ENCODE measurements at regions not wholly inside any gene's neighbourhood (a gene's known extent, or its start where the extent isn't known, plus 50 kb on each side); places are given as distances from the start of the nearest gene placed in this dataset.

GRCh38 chr17:33765871-33766270 lies 472.8 kb upstream of the ASIC2 start:
- TF ChIP-seq CTCF (conservative IDR thresholded peaks at IDR 0.05; ENCODE audit: low read depth, low read length) (no peak), RFX5 (IDR thresholded peaks at IDR 0.05; ENCODE audit: low read depth, low read length) (no peak), BHLHE40 (IDR thresholded peaks at IDR 0.05; ENCODE audit: low read depth, low read length) (no peak), POLR2A (IDR thresholded peaks at IDR 0.05; ENCODE audit: low read depth, low read length) (no peak)

Data from IMR-90 (cell line).